H1 (cell line): ENCODE measurements at regions not wholly inside any gene's neighbourhood (a gene's known extent, or its start where the extent isn't known, plus 50 kb on each side); places are given as distances from the start of the nearest gene placed in this dataset.

Experiments used
- CTCF ChIA-PET: fragments of 300-600 bp; sonication (Branson Sonifier 250); formaldehyde crosslinking; loops from one replicate; lab custom pipeline; 2021; ENCODE audit not compliant: partially characterized antibody; lab: Charles Lee
- POLR2A ChIA-PET: fragments of 300-600 bp; sonication (Branson Sonifier 250); formaldehyde crosslinking; loops from one replicate; lab custom pipeline; 2021; ENCODE audit warnings: inconsistent platforms; ENCODE audit not compliant: partially characterized antibody; lab: Charles Lee
- DNase-seq, 2 experiments: peaks; one replicate each; pipeline versions ENCODE4 v3.0.0 to v3.0.0-alpha.2; 2010 to 2022; ENCODE audit warnings: low spot score in 2 of 2, low read depth in 1 of 2, mixed read lengths in 1 of 2
- FAIRE-seq: peaks from 2 replicates; lab custom pipeline; 2011; peaks lifted over from hg19 to GRCh38; lab: Jason Lieb, UNC
- H2AFZ ChIP-seq: 2 replicates; pipeline ENCODE4 v1.8.1; 2012; ENCODE audit warnings: low read length, inconsistent platforms
- H2AK5ac ChIP-seq: 2 replicates; pipeline ENCODE4 v1.6.1; 2013; ENCODE audit warnings: low read depth, low read length
- H2BK120ac ChIP-seq: replicated peaks from 2 replicates; pipeline ENCODE3; 2013; ENCODE audit warnings: low read depth, low read length, inconsistent platforms
- H2BK12ac ChIP-seq: 2 replicates; pipeline ENCODE4 v1.6.1; 2013; ENCODE audit warnings: low read depth, low read length
- H2BK15ac ChIP-seq: 2 replicates; pipeline ENCODE4 v1.6.1; 2013; ENCODE audit warnings: low read length
- H2BK20ac ChIP-seq: 2 replicates; pipeline ENCODE4 v1.6.1; 2013; ENCODE audit warnings: low read length
- H2BK5ac ChIP-seq: 2 replicates; pipeline ENCODE4 v1.6.1; 2013; ENCODE audit warnings: low read depth, low read length
- H3K14ac ChIP-seq: 2 replicates; pipeline ENCODE4 v1.6.1; 2013; ENCODE audit warnings: inconsistent platforms; ENCODE audit not compliant: insufficient read length
- H3K18ac ChIP-seq: 2 replicates; pipeline ENCODE4 v1.6.1; 2013; ENCODE audit warnings: low read length; ENCODE audit errors: extremely low read depth
- H3K23ac ChIP-seq: 2 replicates; pipeline ENCODE4 v1.6.1; 2013; ENCODE audit warnings: inconsistent platforms; ENCODE audit not compliant: insufficient read length
- H3K23me2 ChIP-seq: 2 replicates; pipeline ENCODE4 v1.6.1; 2013; ENCODE audit warnings: low read depth, low read length
- H3K27ac ChIP-seq: 2 replicates; pipeline ENCODE4 v1.6.1; 2011; ENCODE audit warnings: low read depth, low read length, inconsistent platforms
- H3K27me3 ChIP-seq, 4 experiments: replicated peaks in 1 of 4; 1 replicate in 1 of 4; 2 replicates in 3 of 4; pipeline versions ENCODE4 v1.6.1 to v1.8.1; 2011 to 2013; ENCODE audit warnings: low read length in 3 of 4, mild to moderate bottlenecking in 3 of 4, inconsistent platforms in 2 of 4, mixed read lengths in 2 of 4, moderate library complexity in 1 of 4; ENCODE audit not compliant: control insufficient read depth in 3 of 4, insufficient read depth in 3 of 4; ENCODE audit errors: extremely low read depth in 1 of 4
- H3K36me3 ChIP-seq, 4 experiments: 2 replicates each; pipeline versions ENCODE4 v1.6.1 to v1.8.1; 2011 to 2013; ENCODE audit warnings: mild to moderate bottlenecking in 4 of 4, low read length in 3 of 4, moderate library complexity in 2 of 4, control low read depth in 1 of 4, inconsistent platforms in 1 of 4; ENCODE audit not compliant: insufficient read depth in 4 of 4, control insufficient read depth in 2 of 4
- H3K4ac ChIP-seq: replicated peaks from 2 replicates; pipeline ENCODE3; 2013; ENCODE audit warnings: low read length, low read depth, mixed read lengths, inconsistent platforms; ENCODE audit not compliant: insufficient read length
- H3K4me1 ChIP-seq, 4 experiments: replicated peaks in 1 of 4; 1 replicate in 1 of 4; 2 replicates in 3 of 4; pipeline versions ENCODE4 v1.6.1 to v1.8.1; 2011 to 2013; ENCODE audit warnings: low read length in 3 of 4, inconsistent platforms in 2 of 4, mixed read lengths in 1 of 4; ENCODE audit not compliant: insufficient read depth in 4 of 4, control insufficient read depth in 3 of 4
- H3K4me2 ChIP-seq, 2 experiments: 2 replicates each; pipeline versions ENCODE4 v1.6.1 to v1.8.1; 2011 to 2013; ENCODE audit warnings: low read depth in 2 of 2, low read length in 2 of 2, control low read depth in 1 of 2, inconsistent platforms in 1 of 2, mild to moderate bottlenecking in 1 of 2; ENCODE audit not compliant: insufficient read depth in 1 of 2
- H3K4me3 ChIP-seq, 4 experiments: fragments of 200-600, 300-600 bp in 1 of 4; sonication (generic), shearing (Covaris generic), sonication (Bioruptor Twin) in 1 of 4; 2 replicates each; pipeline versions ENCODE4 v1.5.1 to v1.8.1; 2011 to 2016; ENCODE audit warnings: low read length in 4 of 4, low read depth in 3 of 4, control low read depth in 2 of 4, inconsistent platforms in 2 of 4, mild to moderate bottlenecking in 2 of 4, mixed read lengths in 1 of 4, moderate library complexity in 1 of 4; ENCODE audit not compliant: insufficient read depth in 2 of 4; ENCODE audit errors: extremely low read depth in 1 of 4
- H3K56ac ChIP-seq: replicated peaks from 2 replicates; pipeline ENCODE3; 2013; ENCODE audit warnings: low read depth, mild to moderate bottlenecking, mixed read lengths, low read length, inconsistent platforms; ENCODE audit not compliant: insufficient read length
- H3K79me1 ChIP-seq: 2 replicates; pipeline ENCODE4 v1.6.1; 2013; ENCODE audit warnings: low read depth, low read length, control low read depth
- H3K79me2 ChIP-seq, 2 experiments: 2 replicates each; pipeline versions ENCODE4 v1.6.1 to v1.8.1; 2012 to 2013; ENCODE audit warnings: low read length in 2 of 2, mild to moderate bottlenecking in 2 of 2, inconsistent platforms in 1 of 2; ENCODE audit not compliant: insufficient read depth in 2 of 2, control insufficient read depth in 1 of 2
- H3K9ac ChIP-seq, 4 experiments: replicated peaks in 1 of 4; 1 replicate in 1 of 4; 2 replicates in 3 of 4; pipeline versions ENCODE4 v1.6.1 to v1.8.1; 2011 to 2013; ENCODE audit warnings: low read depth in 3 of 4, low read length in 3 of 4, control low read depth in 2 of 4, mild to moderate bottlenecking in 2 of 4, moderate library complexity in 2 of 4, inconsistent platforms in 1 of 4; ENCODE audit errors: extremely low read depth in 1 of 4
- H3K9me3 ChIP-seq, 2 experiments: 2 replicates each; pipeline versions ENCODE4 v1.6.1 to v1.8.1; 2012 to 2013; ENCODE audit warnings: mild to moderate bottlenecking in 2 of 2, moderate library complexity in 2 of 2, control low read depth in 1 of 2, inconsistent platforms in 1 of 2, low read depth in 1 of 2, low read length in 1 of 2, mixed read lengths in 1 of 2; ENCODE audit not compliant: insufficient read depth in 2 of 2
- H4K20me1 ChIP-seq, 2 experiments: replicated peaks in 1 of 2; 2 replicates each; pipeline versions ENCODE3 to v1.8.1; 2011 to 2013; ENCODE audit warnings: inconsistent platforms in 2 of 2, low read length in 2 of 2, mild to moderate bottlenecking in 1 of 2; ENCODE audit not compliant: insufficient read depth in 2 of 2, control insufficient read depth in 1 of 2
- H4K5ac ChIP-seq: 2 replicates; pipeline ENCODE4 v1.6.1; 2013; ENCODE audit warnings: low read length, low read depth, mixed read lengths, inconsistent platforms; ENCODE audit not compliant: insufficient read length
- H4K8ac ChIP-seq: 2 replicates; pipeline ENCODE4 v1.8.0; 2013; ENCODE audit warnings: mild to moderate bottlenecking, moderate library complexity, low read length, inconsistent platforms; ENCODE audit not compliant: insufficient read depth; ENCODE audit errors: extremely low read depth
- H4K91ac ChIP-seq: replicated peaks from 2 replicates; pipeline ENCODE3; 2013; ENCODE audit warnings: low read length, mixed read lengths, inconsistent platforms; ENCODE audit not compliant: insufficient read length
- CBX5 ChIP-seq: fragments of 300-800, 300-1000 bp; sonication (generic); IDR thresholded peaks from 2 replicates; pipeline ENCODE4 v1.7.1; 2016; ENCODE audit warnings: antibody characterized with exemption, low read length, low read depth
- CREB1 ChIP-seq: IDR thresholded peaks from 2 replicates; pipeline ENCODE4 v1.6.1; 2012; ENCODE audit warnings: inconsistent platforms
- CTBP2 ChIP-seq: IDR thresholded peaks from 2 replicates; pipeline ENCODE4 v1.7.0; 2011; ENCODE audit warnings: borderline replicate concordance, mild to moderate bottlenecking, moderate library complexity, mixed read lengths, low read length; ENCODE audit not compliant: insufficient read depth, insufficient read length
- FOSL1 ChIP-seq: IDR thresholded peaks from 2 replicates; pipeline ENCODE4 v1.6.1; 2011; ENCODE audit warnings: mild to moderate bottlenecking, low read depth, low read length, moderate library complexity; ENCODE audit not compliant: insufficient read depth
- MAFK ChIP-seq: IDR thresholded peaks from 2 replicates; pipeline ENCODE4 v1.6.1; 2012; ENCODE audit warnings: low read depth, mild to moderate bottlenecking, improper control_type of control experiment, low read length
- NRF1 ChIP-seq: IDR thresholded peaks from 2 replicates; pipeline ENCODE4 v1.6.1; 2011; ENCODE audit warnings: mild to moderate bottlenecking, low read depth, low read length, improper control_type of control experiment
- RXRA ChIP-seq: IDR thresholded peaks from 2 replicates; pipeline ENCODE4 v1.6.1; 2011; ENCODE audit warnings: low read depth, mild to moderate bottlenecking, low read length, moderate library complexity; ENCODE audit not compliant: insufficient read depth
- SIN3A ChIP-seq, 2 experiments: IDR thresholded peaks in 1 of 2; conservative IDR thresholded peaks in 1 of 2; 2 replicates each; pipeline ENCODE4 v1.6.1; 2011 to 2012; ENCODE audit warnings: low read length in 2 of 2, improper control_type of control experiment in 1 of 2, low read depth in 1 of 2, mild to moderate bottlenecking in 1 of 2
- SIRT6 ChIP-seq: IDR thresholded peaks from one replicate; pipeline ENCODE4 v1.7.1; 2012; ENCODE audit warnings: low read length, inconsistent platforms
- SP2 ChIP-seq: IDR thresholded peaks from 2 replicates; pipeline ENCODE4 v1.6.1; 2012; ENCODE audit warnings: mild to moderate bottlenecking, low read length, inconsistent platforms
- SUZ12 ChIP-seq: fragments of 200-600 bp; sonication (generic); IDR thresholded peaks from 2 replicates; pipeline ENCODE4 v1.6.1; 2012; ENCODE audit warnings: mild to moderate bottlenecking, inconsistent platforms, low read length, moderate library complexity, mixed read lengths
- TAF1 ChIP-seq: IDR thresholded peaks from 2 replicates; pipeline ENCODE4 v1.6.1; 2011; ENCODE audit warnings: mild to moderate bottlenecking, low read depth, low read length
- TCF12 ChIP-seq: IDR thresholded peaks from 2 replicates; pipeline ENCODE4 v1.6.1; 2011; ENCODE audit warnings: low read depth, mild to moderate bottlenecking, low read length
- WGBS, 2 experiments: shearing (Covaris generic) in 1 of 2; methylation state at CpG; one replicate each; pipeline versions ENCODE4 v1.1.6 to v1.1.7; 2013 to 2015; ENCODE audit warnings: low lambda C conversion rate in 2 of 2, mixed read lengths in 2 of 2, inconsistent platforms in 1 of 2, low coverage in 1 of 2, missing lambda C conversion rate in 1 of 2; ENCODE audit not compliant: insufficient replicate concordance in 2 of 2, insufficient coverage in 1 of 2, insufficient read length in 1 of 2; ENCODE audit errors: extremely low coverage in 1 of 2, missing lambda C conversion rate in 1 of 2; 5-methylcytosine and 5-hydroxymethylcytosine counted together

DNA sequence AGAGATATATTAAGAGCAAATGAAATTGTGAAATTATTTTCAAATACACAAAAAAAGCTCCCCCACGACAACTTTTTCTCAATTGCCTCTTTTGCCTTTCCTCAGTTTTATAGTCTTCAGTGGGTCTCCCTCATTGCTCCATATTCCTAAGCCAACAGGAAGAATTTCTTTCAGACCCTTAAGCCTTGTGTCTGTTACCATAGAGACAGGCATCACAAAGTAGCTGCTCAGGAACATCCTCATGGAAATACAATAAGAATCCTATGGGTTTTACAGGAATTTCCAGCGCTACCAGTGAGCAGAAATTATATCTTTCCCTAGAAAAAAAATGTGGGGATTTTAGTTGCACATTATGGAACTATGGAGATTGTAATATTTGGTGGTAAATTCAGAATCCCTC lies 121.9 kb upstream of the DMD start:
- Histone ChIP-seq H2AFZ (no peak overlapping the region), H3K4me2 (no peak overlapping the region), H3K56ac (no peak overlapping the region), H3K79me1 (no peaks in the 10 kb centered on the region), H3K4me3 (no peak overlapping the region), H3K23me2 (no peaks in the 10 kb centered on the region), H4K20me1 (no peaks in the 10 kb centered on the region), H2BK12ac (no peak overlapping the region), H3K4me1 (no peaks in the 10 kb centered on the region), H2BK20ac (no peak overlapping the region), H3K9ac (no peak overlapping the region), H3K27ac (no peak overlapping the region), H4K8ac (no peak overlapping the region), H3K23ac (no peak overlapping the region), H4K91ac (no peak overlapping the region), H2BK15ac (no peak overlapping the region), H3K27me3 (no peaks in the 10 kb centered on the region), H2BK5ac (no peak overlapping the region), H3K79me2 (no peaks in the 10 kb centered on the region), H3K14ac (no peak overlapping the region), H2AK5ac (no peak overlapping the region), H3K9me3 (no peaks in the 10 kb centered on the region), H2BK120ac (no peak overlapping the region), H4K5ac (no peak overlapping the region), H3K18ac (no peak overlapping the region), H3K36me3 (no peaks in the 10 kb centered on the region), H3K4ac (no peak overlapping the region)
- no peak for DNase-seq
- 89% methylated on average over 2 of the region's 2 CpGs; no CpG with 5 or more reads in 1 of the 2 experiments for WGBS, 2 experiments
- FAIRE-seq = no peak
- ChIA-PET POLR2A (no interaction called here), CTCF (no interaction called here)
- TF ChIP-seq SUZ12 (no peak), MAFK (no peak), CTBP2 (no peak), CBX5 (no peak), TCF12 (no peak), CREB1 (no peak), SIN3A (conservative IDR thresholded peaks at IDR 0.05 in 1 of 2, IDR thresholded peaks at IDR 0.05 in 1 of 2; ENCODE audit: low read depth in 1 of 2, low read length in 2 of 2) (no peak), SP2 (no peak), NRF1 (no peak), RXRA (no peak), FOSL1 (no peak), SIRT6 (no peak), TAF1 (no peak)
